Activated T-helper 2 cell treated with anti-CD3 and anti-CD28 coated beads, Interferon-gamma antibody, Interleukin-2, Interleukin-4, amounts not matched to agents 10 μg/mL and 5 μg/mL and 100 μg/mL, durations not matched to agents 14 hours and 24 hours and 36 hours (primary cell): ENCODE measurements at regions not wholly inside any gene's neighbourhood (a gene's known extent, or its start where the extent isn't known, plus 50 kb on each side); places are given as distances from the start of the nearest gene placed in this dataset.
"Not testable (repeated sequence)": the region's sequence is repeated elsewhere in the genome, so short reads cannot be mapped to it uniquely, and the experiment has no call there.

Source experiments
- DNase-seq: peaks from one replicate; pipeline ENCODE4 v3.0.0; 2021; ENCODE audit warnings: low spot score
- H3K27ac Mint-ChIP-seq: one replicate; pipeline ENCODE4 v1.8.0; 2021; ENCODE audit warnings: mixed read lengths
- H3K27me3 Mint-ChIP-seq: one replicate; pipeline ENCODE4 v1.8.0; 2021; ENCODE audit warnings: low read depth, mixed read lengths
- H3K36me3 Mint-ChIP-seq: one replicate; pipeline ENCODE4 v1.8.0; 2021; ENCODE audit warnings: low read depth, mixed read lengths
- H3K4me1 Mint-ChIP-seq: one replicate; pipeline ENCODE4 v1.8.0; 2021; ENCODE audit warnings: low read depth, mixed read lengths
- H3K4me3 Mint-ChIP-seq: one replicate; pipeline ENCODE4 v1.8.0; 2021; ENCODE audit warnings: low read depth, mild to moderate bottlenecking, moderate library complexity, mixed read lengths
- H3K9me3 Mint-ChIP-seq: one replicate; pipeline ENCODE4 v1.8.0; 2021; ENCODE audit warnings: mixed read lengths
- intact Hi-C: fragments of 100-400 bp; cut with micrococcal nuclease; formaldehyde crosslinking; loops from one replicate; pipeline ENCODE4 v1.15.1; 2023

GRCh38 chrX:130467936-130468335 is 66.1 kb downstream of the RBMX2 start:
- Mint-ChIP-seq H3K27me3 (peaks cover 3% of the 10 kb centered on the region), H3K27ac (no peak overlapping the region), H3K4me1 (no peaks in the 10 kb centered on the region), H3K36me3 (no peaks in the 10 kb centered on the region), H3K9me3 (no peaks in the 10 kb centered on the region), H3K4me3 (no peak overlapping the region)
- DNase-seq = no peak
- intact Hi-C loops = no loop called here

GRCh38 chrX:130468395-130468923 is 66.7 kb downstream of the RBMX2 start:
- Mint-ChIP-seq H3K27ac (no peak overlapping the region), H3K36me3 (no peaks in the 10 kb centered on the region), H3K4me1 (no peaks in the 10 kb centered on the region), H3K4me3 (no peak overlapping the region), H3K9me3 (no peaks in the 10 kb centered on the region), H3K27me3 (peaks cover 3% of the 10 kb centered on the region)
- DNase-seq = no peak
- intact Hi-C loops = no loop called here

GRCh38 chrX:130482871-130483270 is 81.1 kb downstream of the RBMX2 start:
- intact Hi-C loops = no loop called here
- Mint-ChIP-seq H3K4me3 (no peak overlapping the region), H3K27me3 (no peaks in the 10 kb centered on the region), H3K36me3 (no peaks in the 10 kb centered on the region), H3K9me3 (no peaks in the 10 kb centered on the region), H3K4me1 (no peaks in the 10 kb centered on the region), H3K27ac (no peak overlapping the region)
- DNase-seq = no peak

GRCh38 chrX:130485870-130486269 is 84.1 kb downstream of the RBMX2 start:
- no peaks in the 10 kb centered on the region for H3K36me3 Mint-ChIP-seq
- intact Hi-C loops = no loop called here
- H3K9me3 Mint-ChIP-seq = no peaks in the 10 kb centered on the region
- no peak overlapping the region for H3K4me3 Mint-ChIP-seq
- H3K27ac Mint-ChIP-seq = no peak overlapping the region
- H3K4me1 Mint-ChIP-seq = no peaks in the 10 kb centered on the region
- DNase-seq = no peak
- H3K27me3 Mint-ChIP-seq = no peaks in the 10 kb centered on the region

- H3K9me3 Mint-ChIP-seq, H3K4me3 Mint-ChIP-seq, DNase-seq, H3K36me3 Mint-ChIP-seq, H3K27ac Mint-ChIP-seq, H3K27me3 Mint-ChIP-seq, intact Hi-C loops, H3K4me1 Mint-ChIP-seq: not testable (repeated sequence)
These were observed 93.7 kb downstream of the RBMX2 start for GRCh38 chrX:130495502-130495901.

DNA sequence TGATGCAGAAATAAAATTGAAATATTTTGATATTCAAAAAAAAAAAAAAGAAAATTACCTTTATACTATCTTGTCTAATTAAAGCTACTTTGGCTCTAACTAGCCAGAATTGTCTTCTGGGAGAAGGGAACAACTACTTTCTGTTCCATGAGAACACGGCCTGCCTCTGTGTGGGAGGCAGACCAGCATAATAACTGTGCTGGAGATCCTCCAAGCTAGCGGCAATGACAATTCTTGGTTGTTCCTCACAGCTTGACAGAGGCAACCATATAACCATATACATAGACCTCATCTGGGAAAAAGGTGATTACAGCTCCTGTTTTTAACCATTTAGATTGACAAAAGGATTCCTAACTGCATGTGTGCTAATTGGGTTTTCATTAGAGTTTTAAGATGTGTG is 95.7 kb downstream of the RBMX2 start:
- intact Hi-C loops = no loop called here
- Mint-ChIP-seq H3K4me1 (no peaks in the 10 kb centered on the region), H3K27me3 (peaks cover 3% of the 10 kb centered on the region), H3K27ac (no peak overlapping the region), H3K4me3 (no peak overlapping the region), H3K9me3 (no peaks in the 10 kb centered on the region), H3K36me3 (no peaks in the 10 kb centered on the region)
- DNase-seq = no peak

GRCh38 chrX:130498653-130499274 is 97.0 kb downstream of the RBMX2 start:
- H3K27me3 Mint-ChIP-seq = peaks cover 3% of the 10 kb centered on the region
- H3K4me1 Mint-ChIP-seq = no peaks in the 10 kb centered on the region
- H3K36me3 Mint-ChIP-seq = no peaks in the 10 kb centered on the region
- intact Hi-C loops = no loop called here
- no peak overlapping the region for H3K4me3 Mint-ChIP-seq
- no peaks in the 10 kb centered on the region for H3K9me3 Mint-ChIP-seq
- DNase-seq = no peak
- H3K27ac Mint-ChIP-seq = no peak overlapping the region

- no peak overlapping the region for H3K27ac Mint-ChIP-seq
- intact Hi-C loops = no loop called here
- H3K4me3 Mint-ChIP-seq = no peak overlapping the region
- no peaks in the 10 kb centered on the region for H3K9me3 Mint-ChIP-seq
- no peaks in the 10 kb centered on the region for H3K4me1 Mint-ChIP-seq
- peaks cover 3% of the 10 kb centered on the region for H3K27me3 Mint-ChIP-seq
- DNase-seq = no peak
- no peaks in the 10 kb centered on the region for H3K36me3 Mint-ChIP-seq
These were observed 100.3 kb downstream of the RBMX2 start for GRCh38 chrX:130502016-130502570.

DNA sequence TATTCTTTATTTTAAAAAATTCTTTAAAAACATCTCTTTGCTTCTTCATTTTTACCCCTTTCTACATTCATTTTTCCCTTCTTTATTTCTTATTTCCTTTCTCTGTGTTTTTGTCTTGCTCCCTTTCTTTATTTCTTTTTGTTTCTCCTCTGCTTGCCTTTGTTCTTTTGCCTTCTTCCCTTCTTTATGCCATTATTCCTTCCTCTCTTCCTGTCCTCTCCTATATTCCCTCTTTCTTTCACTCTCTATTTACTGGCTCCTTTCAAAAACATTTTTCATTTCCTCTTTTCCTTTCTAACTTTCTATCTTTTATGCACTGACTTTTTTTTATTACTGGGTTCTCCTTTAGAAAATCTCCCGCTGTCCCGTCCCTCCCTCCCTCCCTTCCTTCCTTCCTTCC is 102.2 kb downstream of the RBMX2 start:
- Mint-ChIP-seq H3K27ac (no peak overlapping the region), H3K4me3 (no peak overlapping the region), H3K27me3 (no peaks in the 10 kb centered on the region), H3K36me3 (no peaks in the 10 kb centered on the region), H3K4me1 (no peaks in the 10 kb centered on the region), H3K9me3 (no peaks in the 10 kb centered on the region)
- intact Hi-C loops = no loop called here
- no peak for DNase-seq

DNA sequence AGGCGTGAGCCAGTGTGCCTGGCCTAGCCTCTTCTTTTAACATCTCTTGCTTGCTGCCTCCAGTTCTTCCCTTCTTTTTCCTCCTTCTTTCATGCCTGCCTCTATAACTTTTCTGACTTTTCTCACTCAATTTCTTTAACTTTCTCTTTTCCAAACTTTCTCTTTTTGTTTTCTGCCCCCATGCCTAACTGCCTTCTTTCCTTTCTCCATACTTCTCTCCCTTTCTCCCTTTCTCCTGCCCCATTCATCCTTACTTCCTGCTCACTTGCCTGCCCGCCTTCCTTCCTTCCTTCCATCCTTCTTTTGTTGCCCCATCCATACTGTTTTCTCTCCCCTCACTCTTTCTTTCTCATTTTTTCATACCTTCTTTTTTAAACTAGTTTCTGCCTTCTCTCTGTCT is 105.2 kb downstream of the RBMX2 start:
- intact Hi-C loops = no loop called here
- Mint-ChIP-seq H3K4me3 (no peak overlapping the region), H3K27me3 (no peaks in the 10 kb centered on the region), H3K27ac (no peak overlapping the region), H3K9me3 (no peaks in the 10 kb centered on the region), H3K4me1 (no peaks in the 10 kb centered on the region), H3K36me3 (no peaks in the 10 kb centered on the region)
- DNase-seq = no peak

- H3K27me3 Mint-ChIP-seq, H3K4me3 Mint-ChIP-seq, intact Hi-C loops, DNase-seq, H3K36me3 Mint-ChIP-seq, H3K4me1 Mint-ChIP-seq, H3K27ac Mint-ChIP-seq, H3K9me3 Mint-ChIP-seq: not testable (repeated sequence)
These were observed 110.7 kb downstream of the RBMX2 start for GRCh38 chrX:130512534-130512933.

- no peak overlapping the region for H3K4me3 Mint-ChIP-seq
- peaks cover 4% of the 10 kb centered on the region for H3K9me3 Mint-ChIP-seq
- intact Hi-C loops = no loop called here
- peaks cover 2% of the 10 kb centered on the region for H3K27me3 Mint-ChIP-seq
- no peaks in the 10 kb centered on the region for H3K4me1 Mint-ChIP-seq
- no peaks in the 10 kb centered on the region for H3K36me3 Mint-ChIP-seq
- no peak for DNase-seq
- no peak overlapping the region for H3K27ac Mint-ChIP-seq
These were observed 114.3 kb downstream of the RBMX2 start for GRCh38 chrX:130516123-130516522.

GRCh38 chrX:130523460-130524394 is 121.9 kb downstream of the RBMX2 start:
- intact Hi-C loops = no loop called here
- DNase-seq = no peak
- H3K4me3 Mint-ChIP-seq = no peak overlapping the region
- peaks cover 3% of the 10 kb centered on the region for H3K27me3 Mint-ChIP-seq
- H3K36me3 Mint-ChIP-seq = no peaks in the 10 kb centered on the region
- no peaks in the 10 kb centered on the region for H3K4me1 Mint-ChIP-seq
- no peak overlapping the region for H3K27ac Mint-ChIP-seq
- H3K9me3 Mint-ChIP-seq = no peaks in the 10 kb centered on the region
